GM23248 (cell line): ENCODE measurements at regions not wholly inside any gene's neighbourhood (a gene's known extent, or its start where the extent isn't known, plus 50 kb on each side); places are given as distances from the start of the nearest gene placed in this dataset.

Experiments
- EZH2 ChIP-seq: fragments of 200-600 bp; sonication (generic); IDR thresholded peaks from 2 replicates; pipeline ENCODE4 v1.6.1; 2018; ENCODE audit warnings: antibody characterized with exemption, mild to moderate bottlenecking; ENCODE audit not compliant: insufficient read depth, poor library complexity, severe bottlenecking
- EZH2phosphoT487 ChIP-seq: fragments of 200-600 bp; sonication (generic); IDR thresholded peaks from 2 replicates; pipeline ENCODE4 v1.6.1; 2018; ENCODE audit warnings: antibody characterized with exemption, moderate library complexity, mild to moderate bottlenecking, low read depth; ENCODE audit not compliant: insufficient read depth

- TF ChIP-seq EZH2 (no peak), EZH2phosphoT487 (no peak)
Measured at GRCh38 chr2:173588931-173589369, 234.3 kb downstream of the CDCA7 start.
